Lung microvascular endothelial cell (primary cell): ENCODE measurements at regions not wholly inside any gene's neighbourhood (a gene's known extent, or its start where the extent isn't known, plus 50 kb on each side); places are given as distances from the start of the nearest gene placed in this dataset.
"Not testable (repeated sequence)": the region's sequence is repeated elsewhere in the genome, so short reads cannot be mapped to it uniquely, and the experiment has no call there.

Experiments
- DNase-seq, 2 donors: peaks; one replicate each; pipeline versions ENCODE4 v3.0.0 to v3.0.0-alpha.2; 2010; ENCODE audit warnings: low read depth in 2 of 2

- no peak for DNase-seq
Measured at GRCh38 chr11:38159038-38159437, 1561.0 kb upstream of the RAG2 start.

- DNase-seq, result no peak
Measured at GRCh38 chr11:38156495-38157146, 1558.6 kb upstream of the RAG2 start.

- no peak for DNase-seq
Measured at GRCh38 chr11:38155856-38156255, 1557.8 kb upstream of the RAG2 start.

- DNase-seq, result no peak
Measured at GRCh38 chr11:38153985-38154384, 1555.9 kb upstream of the RAG2 start.

GRCh38 chr11:38143852-38144251 is 1545.8 kb upstream of the RAG2 start:
- DNase-seq, result no peak

- DNase-seq, result no peak
Measured at GRCh38 chr11:38138972-38139371, 1540.9 kb upstream of the RAG2 start.

- no peak for DNase-seq
Measured at GRCh38 chr11:38136887-38137286, 1538.9 kb upstream of the RAG2 start.

- DNase-seq, result no peak
Measured at GRCh38 chr11:38131535-38131934, 1533.5 kb upstream of the RAG2 start.

- DNase-seq, result no peak
Measured at GRCh38 chr11:38130976-38131375, 1532.9 kb upstream of the RAG2 start.

- DNase-seq, result no peak
Measured at GRCh38 chr11:38130514-38130913, 1532.5 kb upstream of the RAG2 start.

GRCh38 chr11:38123673-38124072 is 1525.6 kb upstream of the RAG2 start:
- no peak for DNase-seq

GRCh38 chr11:38116616-38117015 is 1518.6 kb upstream of the RAG2 start:
- not testable (repeated sequence) for DNase-seq

- DNase-seq, result not testable (repeated sequence)
Measured at GRCh38 chr11:38115381-38115780, 1517.3 kb upstream of the RAG2 start.

- no peak for DNase-seq
Measured at GRCh38 chr11:38100836-38101462, 1502.9 kb upstream of the RAG2 start.

GRCh38 chr11:38095268-38095667 is 1497.2 kb upstream of the RAG2 start:
- DNase-seq, result no peak

GRCh38 chr11:38089726-38090125 is 1491.7 kb upstream of the RAG2 start:
- no peak for DNase-seq

GRCh38 chr11:38060920-38061319 is 1462.9 kb upstream of the RAG2 start:
- DNase-seq, result no peak

- no peak for DNase-seq
Measured at GRCh38 chr11:38060136-38060535, 1462.1 kb upstream of the RAG2 start.

GRCh38 chr11:38046571-38047135 is 1448.6 kb upstream of the RAG2 start:
- DNase-seq, result no peak

GRCh38 chr11:38043060-38043459 is 1445.0 kb upstream of the RAG2 start:
- no peak for DNase-seq

- DNase-seq, result no peak
Measured at GRCh38 chr11:38038777-38039176, 1440.7 kb upstream of the RAG2 start.

- DNase-seq, result no peak
Measured at GRCh38 chr11:38019072-38019775, 1421.2 kb upstream of the RAG2 start.

- no peak for DNase-seq
Measured at GRCh38 chr11:38014405-38014804, 1416.4 kb upstream of the RAG2 start.
